NCI-H526 (cell line): ENCODE measurements at regions not wholly inside any gene's neighbourhood (a gene's known extent, or its start where the extent isn't known, plus 50 kb on each side); places are given as distances from the start of the nearest gene placed in this dataset.

Source experiments
- DNase-seq, 2 experiments: peaks; one replicate each; lab custom pipeline; 2025; lab: John Stamatoyannopoulos, UW

DNA sequence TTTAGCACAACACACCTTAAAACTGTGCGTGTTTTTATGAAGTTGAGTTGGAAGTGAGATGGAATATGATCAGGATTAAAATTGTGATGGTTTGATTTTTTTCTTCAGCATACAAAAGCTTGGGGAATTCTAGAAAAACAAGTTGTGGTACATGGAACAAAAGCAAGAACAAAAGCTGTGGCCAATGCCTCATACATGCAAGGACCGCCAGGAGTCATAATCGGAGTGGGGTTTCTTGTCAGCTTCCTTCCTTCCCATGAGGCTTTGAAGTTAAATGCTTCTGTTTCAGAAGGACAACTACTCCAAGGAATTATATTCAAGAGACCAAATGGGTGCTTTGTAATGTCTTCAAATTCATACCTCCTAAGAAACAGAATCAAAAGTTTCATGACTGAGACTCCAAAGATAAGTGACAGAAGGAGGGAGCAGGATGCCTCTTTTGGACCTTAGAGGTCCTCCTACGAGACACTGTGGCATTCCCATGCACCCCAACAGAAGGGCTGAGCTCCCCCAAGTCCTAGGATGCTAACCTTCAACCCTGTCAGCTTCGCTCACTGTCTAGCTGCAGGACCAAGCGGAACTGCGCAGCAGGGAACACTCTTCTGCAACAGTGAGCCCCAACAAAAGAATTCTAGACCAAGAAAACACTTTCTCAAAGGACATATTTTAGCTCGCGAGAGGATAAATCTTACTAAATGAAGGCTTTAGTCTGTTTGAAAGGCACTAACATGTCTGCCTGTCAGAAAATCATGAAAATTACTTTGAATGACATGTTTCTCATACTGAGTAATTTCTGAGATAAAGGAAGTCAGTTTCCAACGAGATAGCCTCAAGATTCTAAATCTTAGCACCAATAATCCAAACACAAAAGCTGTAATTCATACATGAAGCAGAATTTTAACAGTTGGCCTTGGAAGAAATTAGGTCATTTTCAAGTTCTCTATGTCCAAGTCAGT lies 108.5 kb upstream of the NHSL1 start:
- DNase-seq, result no peak

DNA sequence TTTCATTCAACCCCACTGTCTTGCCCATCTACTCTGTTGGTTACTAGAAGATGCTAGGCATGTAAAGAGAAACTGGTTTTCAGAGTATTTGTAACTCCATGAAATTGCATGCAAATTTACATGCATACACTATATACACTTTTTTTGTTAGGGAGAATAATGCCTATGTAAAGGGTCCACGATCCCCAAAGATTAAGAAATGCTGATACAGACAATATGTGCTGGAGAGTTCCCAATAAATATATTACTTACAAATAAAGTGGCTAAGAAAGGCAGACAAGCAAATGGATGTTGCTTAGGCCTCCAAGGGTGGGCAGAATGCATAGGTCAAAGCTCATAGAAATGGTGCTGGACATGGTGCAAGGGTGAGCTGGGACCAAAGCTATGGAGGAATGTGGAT lies 109.6 kb upstream of the NHSL1 start:
- DNase-seq, result no peak

DNA sequence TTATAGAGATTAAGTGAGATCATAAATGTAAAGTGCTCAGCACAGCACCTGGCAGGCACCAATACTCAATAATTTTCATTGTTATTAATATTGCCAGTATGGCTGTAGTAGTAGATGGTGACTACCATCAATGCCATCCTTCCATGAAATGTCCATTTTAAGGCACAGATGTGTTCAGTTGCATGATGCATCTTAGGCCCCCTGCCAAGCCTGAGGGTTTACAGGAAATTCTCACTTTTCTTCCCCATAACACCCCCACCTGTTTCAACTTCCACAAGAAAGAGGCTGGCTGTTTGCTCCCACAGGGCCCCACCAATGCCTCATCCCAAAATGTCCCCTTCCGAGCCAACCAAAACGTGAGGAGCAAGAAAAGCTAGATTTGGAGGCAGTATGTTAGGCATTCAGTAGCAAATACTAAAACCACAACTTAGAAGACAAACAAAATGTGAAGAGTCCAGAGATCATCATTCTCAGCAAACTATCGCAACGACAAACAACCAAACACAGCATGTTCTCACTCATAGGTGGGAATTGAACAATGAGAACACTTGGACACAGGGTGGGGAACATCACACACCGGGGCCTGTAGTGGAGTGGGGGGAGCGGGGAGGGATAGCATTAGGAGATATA lies 110.6 kb upstream of the NHSL1 start:
- DNase-seq, result no peak

DNA sequence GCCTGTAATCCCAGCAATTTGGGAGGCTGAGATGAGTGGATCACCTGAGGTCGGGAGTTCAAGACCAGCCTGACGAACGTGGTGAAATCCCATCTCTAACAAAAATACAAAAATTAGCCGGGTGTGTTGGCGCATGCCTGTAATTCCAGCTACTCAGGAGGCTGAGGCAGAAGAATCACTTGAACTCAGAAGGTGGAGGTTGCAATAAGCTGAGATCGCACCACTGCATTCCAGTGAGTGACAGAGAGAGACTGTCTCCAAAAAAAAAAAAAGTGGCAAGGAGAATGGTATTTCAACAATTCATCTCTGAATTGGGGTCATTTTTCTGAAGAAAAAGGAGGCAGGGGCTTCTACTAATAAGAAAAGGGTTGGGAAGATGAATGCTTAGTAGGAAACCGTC lies 111.5 kb upstream of the NHSL1 start:
- DNase-seq, result no peak

DNA sequence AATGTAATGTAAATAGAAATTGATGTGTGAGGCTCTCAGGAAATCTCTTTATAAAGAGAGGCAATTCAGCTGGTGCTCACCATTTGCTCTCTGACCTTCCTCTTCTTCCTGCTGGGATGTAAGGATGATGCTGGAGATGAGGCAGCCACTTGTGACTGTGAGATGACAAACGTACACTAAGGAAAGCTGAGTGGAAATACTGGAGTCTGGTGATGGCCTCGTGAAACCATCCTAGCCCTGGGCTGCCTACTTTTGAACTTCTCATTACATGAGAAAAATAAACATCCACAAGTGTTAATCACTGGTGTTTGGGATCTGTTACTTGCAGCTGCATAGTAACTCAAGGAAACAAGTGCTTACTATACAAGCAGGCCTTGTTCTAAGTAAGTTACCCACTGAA lies 114.9 kb upstream of the NHSL1 start:
- no peak for DNase-seq

- no peak for DNase-seq
These were observed 118.9 kb upstream of the NHSL1 start for GRCh38 chr6:138618168-138618567.

DNA sequence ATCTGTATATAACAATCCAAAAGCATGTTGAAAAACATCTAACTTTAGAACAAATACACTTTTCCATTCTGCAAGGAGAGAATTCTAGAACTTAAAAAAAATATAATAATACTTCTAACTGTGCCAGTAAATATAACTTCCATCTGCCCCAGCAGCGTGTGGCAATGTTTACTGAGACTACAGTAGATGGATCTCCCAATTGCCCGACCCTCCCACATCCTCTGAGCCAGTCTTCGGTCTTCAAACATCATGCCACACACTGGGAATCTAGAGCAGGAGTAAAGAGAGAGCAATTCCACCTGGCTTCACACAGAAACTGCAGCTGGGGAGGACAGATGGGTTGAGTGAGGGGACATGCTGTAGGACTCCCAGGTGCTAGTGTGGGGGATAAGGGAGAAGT lies 121.3 kb upstream of the NHSL1 start:
- no peak for DNase-seq

DNA sequence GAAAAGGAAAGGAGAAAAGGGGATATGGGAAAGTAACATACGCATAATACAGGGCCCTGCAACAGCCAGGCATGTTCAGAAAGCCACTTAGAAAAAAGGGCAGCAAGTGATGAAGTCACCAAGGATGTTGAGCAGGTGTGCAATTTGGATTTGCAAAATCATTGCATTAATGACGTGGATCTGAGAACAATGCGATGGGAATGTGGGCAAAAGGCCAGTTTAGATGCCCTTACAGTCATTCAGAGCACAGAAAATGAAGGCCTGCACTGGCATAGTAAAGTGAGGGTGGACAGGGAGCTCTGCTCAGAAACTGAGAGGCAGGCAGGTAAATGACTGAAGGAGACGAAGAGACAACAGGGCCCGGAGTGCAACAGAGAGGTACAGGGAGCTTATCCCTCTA lies 123.7 kb upstream of the NHSL1 start:
- no peak for DNase-seq

- DNase-seq, result no peak
These were observed 132.3 kb upstream of the NHSL1 start for GRCh38 chr6:138631566-138631965.

DNA sequence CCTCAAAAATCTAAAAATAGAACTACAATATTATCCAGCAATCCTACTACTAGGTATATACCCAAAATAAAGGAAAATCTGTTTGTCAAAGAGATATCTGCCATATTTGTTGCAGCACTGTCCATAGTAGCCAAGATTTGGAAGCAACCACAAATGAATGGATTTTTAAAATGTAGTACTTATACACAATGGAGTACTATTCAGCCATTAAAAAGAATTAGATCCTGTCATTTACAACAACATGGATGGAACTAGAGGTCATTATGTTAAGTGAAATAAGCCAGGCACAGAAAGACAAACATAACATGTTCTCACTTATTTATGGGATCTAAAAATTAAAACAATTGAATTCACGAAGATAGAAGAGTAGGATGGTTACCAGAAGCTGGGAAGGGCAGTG lies 135.7 kb upstream of the CCDC28A start:
- DNase-seq, result no peak

GRCh38 chr6:138638604-138639003 lies 135.0 kb upstream of the CCDC28A start:
- DNase-seq, result no peak

- no peak for DNase-seq
These were observed 133.5 kb upstream of the CCDC28A start for GRCh38 chr6:138640028-138640427.

- DNase-seq, result no peak
These were observed 130.4 kb upstream of the CCDC28A start for GRCh38 chr6:138643210-138643609.

DNA sequence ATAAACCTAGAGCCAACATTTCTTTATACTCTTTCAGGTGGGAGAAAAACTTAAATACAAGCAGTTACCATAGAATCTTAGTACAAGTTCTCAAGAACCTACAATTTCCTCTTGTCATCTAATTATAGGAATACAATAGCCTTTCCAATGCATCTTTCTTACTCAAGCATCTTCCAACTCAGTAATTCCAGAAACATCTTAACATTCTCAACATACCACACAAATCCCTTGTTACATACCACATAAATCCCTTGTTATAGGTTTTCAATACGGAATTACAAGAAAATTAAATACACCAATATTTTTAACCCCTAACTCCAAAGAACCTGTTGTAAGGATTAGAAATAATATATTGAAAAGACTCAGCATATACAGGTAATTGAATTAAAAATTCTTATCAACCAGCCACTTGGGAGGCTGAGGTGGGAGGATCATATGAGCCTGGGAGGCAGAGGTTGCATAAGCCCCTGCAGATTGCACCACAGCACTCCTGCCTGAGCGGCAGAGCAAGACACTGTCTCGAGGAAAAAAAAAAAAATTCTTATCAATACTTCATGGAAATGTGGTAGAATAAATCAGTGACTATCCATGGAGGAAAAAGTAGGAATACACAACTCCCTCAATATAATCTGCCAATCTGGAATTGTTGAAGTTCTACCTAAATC lies 127.5 kb upstream of the CCDC28A start:
- DNase-seq, result no peak

GRCh38 chr6:138647006-138647405 lies 126.6 kb upstream of the CCDC28A start:
- DNase-seq, result no peak

DNA sequence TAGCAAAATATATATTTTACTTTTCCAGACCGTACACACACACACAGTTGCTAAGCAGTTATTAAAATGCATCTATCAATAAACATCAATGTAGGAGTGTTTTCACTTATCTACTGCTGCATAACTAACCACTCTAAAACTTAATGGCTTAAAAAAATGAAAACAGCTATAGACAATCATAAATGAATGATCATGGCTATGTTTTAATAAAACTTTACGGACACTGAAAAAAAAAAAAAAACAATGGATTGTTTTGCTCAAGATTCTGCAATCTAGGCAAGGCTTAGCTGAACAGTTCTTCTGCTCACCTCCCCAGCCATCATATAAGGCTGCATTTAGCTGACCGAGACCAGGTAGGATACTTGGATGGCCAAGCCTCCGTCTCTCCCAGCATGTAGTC lies 125.4 kb upstream of the CCDC28A start:
- no peak for DNase-seq

DNA sequence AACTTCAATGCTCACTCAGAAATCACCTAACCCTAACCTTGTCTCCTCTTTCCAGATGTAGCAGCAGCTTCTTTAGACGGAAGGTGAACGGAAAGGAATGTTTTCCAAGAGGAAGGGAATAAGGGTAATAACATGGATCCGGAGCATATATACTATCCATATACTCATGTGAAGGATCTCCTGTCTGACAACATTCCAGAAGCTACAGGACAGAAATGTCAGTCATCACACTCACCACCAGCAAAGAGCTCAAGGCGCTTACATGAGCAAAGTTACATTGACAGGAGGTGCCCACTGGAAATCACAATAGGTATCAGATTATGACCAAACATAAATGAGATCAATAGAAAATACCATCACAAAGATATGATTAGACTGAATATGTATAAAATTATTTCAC lies 122.1 kb upstream of the CCDC28A start:
- DNase-seq, result no peak

- DNase-seq, result no peak
These were observed 120.7 kb upstream of the CCDC28A start for GRCh38 chr6:138652824-138653223.

GRCh38 chr6:138653435-138653834 lies 120.1 kb upstream of the CCDC28A start:
- no peak for DNase-seq

DNA sequence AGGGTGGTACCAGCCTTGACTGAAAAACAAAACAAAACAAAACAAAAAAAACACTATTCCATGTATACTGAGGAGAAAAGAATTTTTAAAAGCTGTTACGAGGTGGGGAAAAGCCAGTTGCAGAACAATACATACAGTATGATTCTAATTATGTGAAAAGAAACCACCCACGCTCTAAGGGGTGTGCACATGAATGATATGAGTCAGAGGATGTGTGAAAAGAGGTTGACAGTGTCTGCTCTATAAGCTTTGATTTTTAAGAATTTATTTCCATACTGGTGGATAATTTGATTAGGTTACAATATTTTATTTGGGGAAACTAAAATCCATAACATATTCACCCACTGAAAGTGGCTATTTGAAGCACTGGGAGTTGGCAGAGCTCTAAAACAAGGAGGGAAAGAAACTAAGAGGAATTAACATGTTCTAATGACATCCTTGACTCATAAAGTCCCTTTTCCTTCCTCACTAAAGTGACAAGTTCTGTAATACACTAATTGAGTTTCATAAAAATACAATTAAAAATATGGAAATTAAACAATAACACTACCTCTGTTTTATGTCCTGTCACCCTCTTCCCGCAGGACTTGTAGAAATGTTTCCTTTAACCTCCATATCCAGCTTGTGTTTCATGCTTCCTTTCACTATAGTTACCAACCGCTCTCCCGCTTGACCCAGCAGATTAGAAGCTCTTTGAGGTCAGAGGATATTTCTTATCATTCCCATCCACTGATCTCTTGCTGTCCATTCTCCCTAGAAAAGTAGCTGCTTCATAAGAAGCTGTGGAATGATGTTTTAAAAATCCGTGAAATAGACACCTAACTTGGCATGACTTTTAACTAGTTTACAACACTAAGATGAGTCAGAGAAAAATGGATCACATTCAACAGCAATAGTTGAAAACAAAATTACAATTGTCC lies 118.6 kb upstream of the CCDC28A start:
- no peak for DNase-seq

DNA sequence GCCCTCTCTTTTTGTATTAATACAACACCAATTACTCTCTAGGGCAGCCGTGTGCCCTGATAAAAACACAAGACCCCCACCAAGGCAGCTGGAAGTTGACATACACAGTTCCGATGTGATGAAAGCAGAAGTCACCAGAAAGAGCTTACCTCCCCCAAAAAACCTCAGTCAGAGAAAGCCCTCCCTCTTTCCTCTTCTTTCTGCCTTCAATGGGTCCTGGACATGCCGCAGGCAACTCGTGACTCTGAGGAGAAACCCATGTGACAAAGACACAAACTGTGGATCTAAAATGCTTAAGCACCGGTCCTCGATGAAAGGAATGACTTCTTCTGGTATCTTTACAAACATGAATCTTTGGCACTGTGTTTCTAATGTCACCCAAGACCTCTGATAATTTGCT lies 117.7 kb upstream of the CCDC28A start:
- DNase-seq, result no peak
